ENCODE measurements at regions not wholly inside any gene's neighbourhood (a gene's known extent, or its start where the extent isn't known, plus 50 kb on each side); places are given as distances from the start of the nearest gene placed in this dataset.

DNA sequence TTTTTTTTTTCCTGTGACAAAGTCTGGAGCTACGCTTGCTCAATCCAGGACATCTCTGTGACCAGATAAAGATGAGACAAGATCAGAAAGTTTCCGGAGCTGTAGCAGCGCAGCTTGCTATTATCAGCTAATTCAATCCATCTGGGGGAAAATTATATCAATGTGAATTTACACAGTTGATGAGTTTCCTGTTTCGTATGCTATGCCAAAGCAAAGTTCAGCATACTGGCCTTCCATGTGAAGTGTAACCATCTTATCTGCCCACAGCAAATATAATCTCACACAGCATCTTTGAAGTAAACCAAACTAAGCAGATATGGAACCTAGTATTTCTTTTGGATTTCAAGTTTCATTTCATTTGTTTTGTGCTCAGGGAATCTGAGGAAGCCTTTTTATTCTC lies 1767.7 kb downstream of the EFNA5 start:
- DNase-seq (ENCODE audit: low read depth, low spot score), result no peak
- in situ Hi-C loops (cut with HindIII; ENCODE audit: low sequenced_read_pairs), result no loop called here
- H3K4me3 ChIP-seq (ENCODE audit: low read depth, low read length), result no peak overlapping the region
- TF ChIP-seq, protein P1, sequence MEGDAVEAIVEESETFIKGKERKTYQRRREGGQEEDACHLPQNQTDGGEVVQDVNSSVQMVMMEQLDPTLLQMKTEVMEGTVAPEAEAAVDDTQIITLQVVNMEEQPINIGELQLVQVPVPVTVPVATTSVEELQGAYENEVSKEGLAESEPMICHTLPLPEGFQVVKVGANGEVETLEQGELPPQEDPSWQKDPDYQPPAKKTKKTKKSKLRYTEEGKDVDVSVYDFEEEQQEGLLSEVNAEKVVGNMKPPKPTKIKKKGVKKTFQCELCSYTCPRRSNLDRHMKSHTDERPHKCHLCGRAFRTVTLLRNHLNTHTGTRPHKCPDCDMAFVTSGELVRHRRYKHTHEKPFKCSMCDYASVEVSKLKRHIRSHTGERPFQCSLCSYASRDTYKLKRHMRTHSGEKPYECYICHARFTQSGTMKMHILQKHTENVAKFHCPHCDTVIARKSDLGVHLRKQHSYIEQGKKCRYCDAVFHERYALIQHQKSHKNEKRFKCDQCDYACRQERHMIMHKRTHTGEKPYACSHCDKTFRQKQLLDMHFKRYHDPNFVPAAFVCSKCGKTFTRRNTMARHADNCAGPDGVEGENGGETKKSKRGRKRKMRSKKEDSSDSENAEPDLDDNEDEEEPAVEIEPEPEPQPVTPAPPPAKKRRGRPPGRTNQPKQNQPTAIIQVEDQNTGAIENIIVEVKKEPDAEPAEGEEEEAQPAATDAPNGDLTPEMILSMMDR (IDR thresholded peaks at IDR 0.05; ENCODE audit: low read depth, low read length), result no peak

DNA sequence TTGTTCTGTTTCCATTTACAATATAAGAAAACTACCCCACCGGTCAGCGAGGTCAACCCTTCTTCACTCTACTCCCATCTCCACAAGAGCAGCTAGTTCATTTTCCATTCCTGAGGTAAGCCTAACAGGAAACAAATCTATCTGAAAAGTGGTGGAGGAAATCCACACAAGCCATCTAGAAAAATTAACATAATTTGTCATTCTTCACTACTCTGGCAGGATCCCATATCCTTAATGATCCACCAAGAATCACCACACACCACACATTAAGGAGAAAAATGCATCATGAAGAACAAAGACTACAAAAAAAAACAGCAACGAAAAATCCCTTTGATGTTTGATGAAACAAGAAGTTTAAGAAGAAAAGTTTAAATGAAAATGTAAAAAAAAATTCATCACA lies 1771.0 kb downstream of the EFNA5 start:
- in situ Hi-C loops (cut with HindIII; ENCODE audit: low sequenced_read_pairs), result no loop called here
- no peak for DNase-seq (ENCODE audit: low read depth, low spot score)
- H3K4me3 ChIP-seq (ENCODE audit: low read depth, low read length), result no peak overlapping the region
- TF ChIP-seq, protein P1 (IDR thresholded peaks at IDR 0.05; ENCODE audit: low read depth, low read length), result no peak

DNA sequence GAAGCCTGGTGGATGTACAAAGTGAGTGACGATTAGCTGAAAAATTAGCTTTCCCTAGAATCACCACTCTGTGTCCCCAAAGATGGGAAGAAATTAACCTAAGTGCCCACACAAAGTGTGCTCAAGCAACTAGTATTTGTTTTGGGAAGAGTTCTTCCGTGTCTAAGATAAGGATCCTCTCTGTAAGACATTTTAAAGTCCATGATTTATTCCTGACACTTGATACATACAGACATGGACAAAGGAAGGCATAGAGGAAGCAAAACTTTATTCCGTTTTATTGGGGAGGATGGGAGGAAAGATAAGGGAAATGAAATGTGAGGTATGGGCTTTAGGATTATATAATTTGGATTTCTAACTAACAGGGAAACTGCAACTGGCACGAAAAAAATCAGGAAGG lies 1772.6 kb downstream of the EFNA5 start:
- in situ Hi-C loops (cut with HindIII; ENCODE audit: low sequenced_read_pairs), result no loop called here
- H3K4me3 ChIP-seq (ENCODE audit: low read depth, low read length), result no peak overlapping the region

DNA sequence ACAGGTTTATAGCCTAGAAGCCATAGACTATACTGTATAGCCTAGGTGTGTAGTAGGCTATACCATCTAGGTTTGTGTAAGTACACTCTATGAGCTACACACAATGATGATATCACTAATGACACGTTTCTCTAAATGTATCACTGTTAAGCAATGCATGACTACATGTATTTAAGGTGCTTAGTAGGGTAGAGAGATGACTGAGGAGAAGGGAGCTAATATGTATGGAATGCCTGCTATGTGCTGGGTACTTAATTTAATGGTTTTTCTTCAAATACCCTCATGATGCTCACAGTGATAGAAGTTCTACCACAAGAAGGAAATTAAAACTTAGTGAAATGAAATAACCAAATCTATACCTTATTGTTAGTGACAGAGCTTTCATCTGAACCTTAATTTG lies 1785.5 kb downstream of the EFNA5 start:
- in situ Hi-C loops (cut with HindIII; ENCODE audit: low sequenced_read_pairs), result no loop called here
- TF ChIP-seq, protein P1 (IDR thresholded peaks at IDR 0.05; ENCODE audit: low read depth, low read length), result no peak
- DNase-seq (ENCODE audit: low read depth, low spot score), result no peak

More for the DNA sequence above, 1772.6 kb downstream of the EFNA5 start:
- no peak for DNase-seq (ENCODE audit: low read depth, low spot score)
- TF ChIP-seq, protein P1 (IDR thresholded peaks at IDR 0.05; ENCODE audit: low read depth, low read length), result no peak

DNA sequence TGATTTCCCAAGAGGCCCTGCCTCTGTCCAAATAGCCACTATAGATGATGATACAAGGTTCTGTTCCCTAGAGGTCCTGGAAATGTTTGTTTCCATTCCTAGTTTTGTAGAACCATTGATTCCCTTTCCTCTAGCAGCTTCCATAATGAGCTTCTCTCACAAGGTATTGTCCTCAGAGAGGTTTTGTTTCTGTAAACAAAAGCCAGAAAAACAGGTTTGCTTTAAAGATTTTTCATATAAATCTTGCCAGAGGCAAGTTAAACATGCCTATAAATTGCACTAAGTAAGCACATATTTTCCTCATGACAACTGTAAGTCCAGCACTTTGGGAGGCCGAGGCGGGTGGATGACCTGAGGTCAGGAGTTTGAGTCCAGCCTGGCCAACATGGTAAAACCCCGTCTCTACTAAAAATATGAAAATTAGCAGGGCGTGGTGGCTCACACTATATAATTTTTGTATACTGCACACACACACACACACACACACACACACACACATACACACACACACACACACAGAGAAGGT lies 1787.7 kb downstream of the EFNA5 start:
- TF ChIP-seq, protein P1 (IDR thresholded peaks at IDR 0.05; ENCODE audit: low read depth, low read length), result no peak
- H3K4me3 ChIP-seq (ENCODE audit: low read depth, low read length), result no peak overlapping the region
- DNase-seq (ENCODE audit: low read depth, low spot score), result no peak
- in situ Hi-C loops (cut with HindIII; ENCODE audit: low sequenced_read_pairs), result no loop called here

More for the DNA sequence above, 1785.5 kb downstream of the EFNA5 start:
- H3K4me3 ChIP-seq (ENCODE audit: low read depth, low read length), result no peak overlapping the region

DNA sequence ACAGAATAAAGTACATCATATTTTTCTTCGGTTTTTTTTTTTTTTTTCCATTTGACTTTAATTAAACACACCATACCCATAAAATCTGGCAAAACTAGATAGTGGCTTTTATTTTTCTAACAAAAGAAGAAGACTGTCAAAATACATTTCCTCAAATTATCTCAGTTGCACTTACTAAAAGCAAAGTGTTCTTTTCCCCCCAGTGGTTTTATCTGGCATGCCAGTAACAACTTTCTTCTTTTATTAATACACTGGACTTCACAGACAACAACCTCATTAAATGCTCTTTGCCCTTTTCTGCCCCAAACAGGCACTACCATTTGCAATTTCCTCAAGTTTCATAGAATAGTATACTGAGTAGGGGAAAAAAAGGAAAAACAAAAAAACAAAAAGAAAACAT lies 1792.3 kb downstream of the EFNA5 start:
- in situ Hi-C loops (cut with HindIII; ENCODE audit: low sequenced_read_pairs), result no loop called here

More for the DNA sequence above, 1792.3 kb downstream of the EFNA5 start:
- TF ChIP-seq, protein P1 (IDR thresholded peaks at IDR 0.05; ENCODE audit: low read depth, low read length), result no peak
- DNase-seq (ENCODE audit: low read depth, low spot score), result no peak
- no peak overlapping the region for H3K4me3 ChIP-seq (ENCODE audit: low read depth, low read length)
